AG09309 (cell line): ENCODE measurements at regions not wholly inside any gene's neighbourhood (a gene's known extent, or its start where the extent isn't known, plus 50 kb on each side); places are given as distances from the start of the nearest gene placed in this dataset.

ENCODE experiments used
- DNase-seq: peaks from one replicate; pipeline ENCODE4 v3.0.0-alpha.2; 2010; ENCODE audit warnings: low read depth
- H3K4me3 ChIP-seq: 2 replicates; pipeline ENCODE4 v1.5.1; 2011; ENCODE audit warnings: mild to moderate bottlenecking, low read depth, low read length, moderate library complexity; ENCODE audit not compliant: control insufficient read depth
- CTCF ChIP-seq: IDR thresholded peaks from 2 replicates; pipeline ENCODE4 v1.5.1; 2011; ENCODE audit warnings: mild to moderate bottlenecking, low read depth, low read length, inconsistent platforms; ENCODE audit not compliant: insufficient read depth, control insufficient read depth; ENCODE audit errors: missing control alignments

GRCh38 chr2:60106836-60107529 is 446.5 kb downstream of the BCL11A start:
- no peak for TF ChIP-seq CTCF
- no peak for DNase-seq
- no peak overlapping the region for H3K4me3 ChIP-seq

GRCh38 chr2:60105906-60106305 is 447.5 kb downstream of the BCL11A start:
- no peak for TF ChIP-seq CTCF
- no peak for DNase-seq
- H3K4me3 ChIP-seq = no peak overlapping the region

GRCh38 chr2:60104514-60105505 is 448.6 kb downstream of the BCL11A start:
- H3K4me3 ChIP-seq = no peak overlapping the region
- TF ChIP-seq CTCF = no peak
- no peak for DNase-seq

- no peak overlapping the region for H3K4me3 ChIP-seq
- TF ChIP-seq CTCF = no peak
- no peak for DNase-seq
Measured at GRCh38 chr2:60100034-60100433, 453.4 kb downstream of the BCL11A start.

GRCh38 chr2:60098996-60099395 is 454.5 kb downstream of the BCL11A start:
- no peak for TF ChIP-seq CTCF
- H3K4me3 ChIP-seq = no peak overlapping the region
- DNase-seq = no peak

- TF ChIP-seq CTCF = no peak
- DNase-seq = no peak
- H3K4me3 ChIP-seq = no peak overlapping the region
Measured at GRCh38 chr2:60097298-60097697, 456.2 kb downstream of the BCL11A start.
